ENCODE measurements at regions not wholly inside any gene's neighbourhood (a gene's known extent, or its start where the extent isn't known, plus 50 kb on each side); places are given as distances from the start of the nearest gene placed in this dataset.
A peak's percentile ranks its signal among the peaks of the same experiment; 100 is the strongest.
"Not testable (repeated sequence)": the region's sequence is repeated elsewhere in the genome, so short reads cannot be mapped to it uniquely, and the experiment has no call there.

DNA sequence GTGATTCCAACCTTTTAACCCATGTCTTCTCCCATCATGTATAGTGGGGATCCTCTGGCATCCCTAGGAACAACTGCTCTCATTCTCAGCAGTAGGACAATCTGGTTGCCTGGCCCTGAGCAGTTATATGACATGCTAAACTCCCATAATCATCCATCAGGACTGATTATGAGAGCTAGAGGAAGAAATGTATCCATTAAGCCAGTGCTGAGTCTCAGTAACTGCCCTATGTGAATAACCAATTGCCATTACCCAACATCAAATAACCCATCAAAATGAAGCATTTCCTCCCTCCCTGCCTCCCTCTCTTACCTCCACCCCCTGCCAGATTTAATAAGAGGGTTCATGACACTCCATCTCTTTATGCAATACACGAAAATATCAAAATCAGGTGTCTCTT is 277.6 kb downstream of the NXPE2 start:
- WGBS, 2 donors (ENCODE audit: extremely low coverage in 2 of 2, insufficient read length in 2 of 2, insufficient replicate concordance in 1 of 2), result no CpG with 5 or more reads among the region's 1 CpG

DNA sequence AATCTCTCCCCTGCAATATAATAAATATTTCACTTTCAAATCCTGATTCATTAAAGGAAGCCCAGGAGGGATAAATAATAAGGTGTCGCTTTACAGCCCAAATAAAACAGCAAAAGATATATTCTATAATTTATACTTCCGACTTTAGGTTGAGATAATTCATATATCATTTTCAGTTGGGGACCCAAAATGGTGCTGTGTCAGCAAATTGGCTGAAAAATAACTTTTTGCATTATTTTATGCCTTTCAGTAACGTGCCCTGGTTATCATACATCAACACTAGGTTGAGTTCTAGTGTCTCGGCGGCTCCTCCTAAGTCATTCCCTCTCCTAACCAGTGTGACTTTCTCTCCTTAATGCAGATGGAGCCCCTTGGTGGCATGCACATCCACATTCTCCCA is 278.2 kb downstream of the NXPE2 start:
- Histone ChIP-seq H3K27ac (replicated peaks; ENCODE audit: low read length) (no peak overlapping the region), H2BK15ac (ENCODE audit: low read length) (no peak overlapping the region), H4K91ac (ENCODE audit: low read depth, low read length, poor library complexity) (no peak overlapping the region), H2BK12ac (ENCODE audit: low read length) (no peak overlapping the region), H3K79me1 (ENCODE audit: low read depth, low read length) (no peaks in the 10 kb centered on the region), H3K4me1 (ENCODE audit: control insufficient read depth in 2 of 2, insufficient read depth in 1 of 2, low read depth in 1 of 2, low read length in 2 of 2) (peaks cover 0 to 5% of the 10 kb centered on the region in 2 donors), H3K18ac (ENCODE audit: low read length) (no peak overlapping the region), H2AK5ac (ENCODE audit: low read depth, low read length) (no peak overlapping the region), H3K9me3 (replicated peaks in 1 of 2; ENCODE audit: control insufficient read depth in 2 of 2, insufficient read depth in 1 of 2, low read depth in 1 of 2, low read length in 2 of 2) (no peaks in the 10 kb centered on the region), H3K36me3 (replicated peaks in 1 of 2; ENCODE audit: control insufficient read depth in 2 of 2, insufficient read depth in 2 of 2, low read length in 2 of 2) (no peaks in the 10 kb centered on the region), H3K4me3 (ENCODE audit: low read length in 2 of 2) (no peak overlapping the region), H2BK120ac (ENCODE audit: low read depth, low read length) (no peak overlapping the region), H3K4me2 (ENCODE audit: insufficient read depth, low read length, poor library complexity, severe bottlenecking) (no peak overlapping the region), H2BK5ac (ENCODE audit: low read length) (no peak overlapping the region), H4K8ac (ENCODE audit: low read depth, low read length) (no peak overlapping the region), H2AFZ (ENCODE audit: low read length) (no peak overlapping the region), H3K27me3 (ENCODE audit: control insufficient read depth in 3 of 3, insufficient read depth in 3 of 3, low read depth in 1 of 3, low read length in 3 of 3) (peaks cover 0 to 5% (median 0%) of the 10 kb centered on the region in 3 experiments), H3K14ac (ENCODE audit: low read length) (no peak overlapping the region), H3K4ac (ENCODE audit: low read length) (no peak overlapping the region), H3K23ac (ENCODE audit: low read depth, low read length, poor library complexity) (no peak overlapping the region), H3K9ac (ENCODE audit: low read depth, low read length, poor library complexity) (no peak overlapping the region)
- no peak for DNase-seq (ENCODE audit: low spot score)
- WGBS, 2 donors (ENCODE audit: extremely low coverage in 2 of 2, insufficient read length in 2 of 2, insufficient replicate concordance in 1 of 2), result no CpG with 5 or more reads among the region's 5 CpGs

More for the DNA sequence above, 277.6 kb downstream of the NXPE2 start:
- no peaks in the 10 kb centered on the region for H3K36me3 ChIP-seq (replicated peaks in 1 of 2; ENCODE audit: control insufficient read depth in 2 of 2, insufficient read depth in 2 of 2, low read length in 2 of 2)
- H3K4me1 ChIP-seq (ENCODE audit: control insufficient read depth in 2 of 2, insufficient read depth in 1 of 2, low read depth in 1 of 2, low read length in 2 of 2), result peaks cover 0 to 5% of the 10 kb centered on the region in 2 donors
- no peak overlapping the region for H3K4ac ChIP-seq (ENCODE audit: low read length)
- no peak overlapping the region for H2AK5ac ChIP-seq (ENCODE audit: low read depth, low read length)
- no peak overlapping the region for H3K4me3 ChIP-seq (ENCODE audit: low read length in 2 of 2)
- H2BK15ac ChIP-seq (ENCODE audit: low read length), result no peak overlapping the region
- H3K9ac ChIP-seq (ENCODE audit: low read depth, low read length, poor library complexity), result no peak overlapping the region
- H2BK12ac ChIP-seq (ENCODE audit: low read length), result no peak overlapping the region
- H3K4me2 ChIP-seq (ENCODE audit: insufficient read depth, low read length, poor library complexity, severe bottlenecking), result no peak overlapping the region
- H2BK5ac ChIP-seq (ENCODE audit: low read length), result no peak overlapping the region
- H3K79me1 ChIP-seq (ENCODE audit: low read depth, low read length), result no peaks in the 10 kb centered on the region
- no peak overlapping the region for H4K8ac ChIP-seq (ENCODE audit: low read depth, low read length)
- H3K23ac ChIP-seq (ENCODE audit: low read depth, low read length, poor library complexity), result no peak overlapping the region
- no peak overlapping the region for H2AFZ ChIP-seq (ENCODE audit: low read length)
- DNase-seq (ENCODE audit: low spot score), result no peak
- H3K27me3 ChIP-seq (ENCODE audit: control insufficient read depth in 3 of 3, insufficient read depth in 3 of 3, low read depth in 1 of 3, low read length in 3 of 3), result peaks cover 0 to 5% (median 0%) of the 10 kb centered on the region in 3 experiments
- no peak overlapping the region for H2BK120ac ChIP-seq (ENCODE audit: low read depth, low read length)
- no peaks in the 10 kb centered on the region for H3K9me3 ChIP-seq (replicated peaks in 1 of 2; ENCODE audit: control insufficient read depth in 2 of 2, insufficient read depth in 1 of 2, low read depth in 1 of 2, low read length in 2 of 2)
- no peak overlapping the region for H3K14ac ChIP-seq (ENCODE audit: low read length)
- no peak overlapping the region for H4K91ac ChIP-seq (ENCODE audit: low read depth, low read length, poor library complexity)
- no peak overlapping the region for H3K27ac ChIP-seq (replicated peaks; ENCODE audit: low read length)
- H3K18ac ChIP-seq (ENCODE audit: low read length), result no peak overlapping the region

- no peak overlapping the region for H3K27ac ChIP-seq (replicated peaks; ENCODE audit: low read length)
- H2BK12ac ChIP-seq (ENCODE audit: low read length), result no peak overlapping the region
- no CpG with 5 or more reads among the region's 8 CpGs for WGBS, 2 donors (ENCODE audit: extremely low coverage in 2 of 2, insufficient read length in 2 of 2, insufficient replicate concordance in 1 of 2)
- peaks cover 0 to 5% (median 0%) of the 10 kb centered on the region in 3 experiments for H3K27me3 ChIP-seq (ENCODE audit: control insufficient read depth in 3 of 3, insufficient read depth in 3 of 3, low read depth in 1 of 3, low read length in 3 of 3)
- H2BK15ac ChIP-seq (ENCODE audit: low read length), result no peak overlapping the region
- H3K9ac ChIP-seq (ENCODE audit: low read depth, low read length, poor library complexity), result no peak overlapping the region
- no peak overlapping the region for H2AFZ ChIP-seq (ENCODE audit: low read length)
- H4K8ac ChIP-seq (ENCODE audit: low read depth, low read length), result no peak overlapping the region
- no peak overlapping the region for H3K4me2 ChIP-seq (ENCODE audit: insufficient read depth, low read length, poor library complexity, severe bottlenecking)
- no peak overlapping the region for H2BK5ac ChIP-seq (ENCODE audit: low read length)
- H3K18ac ChIP-seq (ENCODE audit: low read length), result peak overlapping the region; percentile 5
- H3K4me1 ChIP-seq (ENCODE audit: control insufficient read depth in 2 of 2, insufficient read depth in 1 of 2, low read depth in 1 of 2, low read length in 2 of 2), result peaks cover 0 to 5% of the 10 kb centered on the region in 2 donors
- no peak overlapping the region for H3K23ac ChIP-seq (ENCODE audit: low read depth, low read length, poor library complexity)
- H3K9me3 ChIP-seq (replicated peaks in 1 of 2; ENCODE audit: control insufficient read depth in 2 of 2, insufficient read depth in 1 of 2, low read depth in 1 of 2, low read length in 2 of 2), result no peaks in the 10 kb centered on the region
- H4K91ac ChIP-seq (ENCODE audit: low read depth, low read length, poor library complexity), result no peak overlapping the region
- no peak overlapping the region for H3K14ac ChIP-seq (ENCODE audit: low read length)
- no peaks in the 10 kb centered on the region for H3K79me1 ChIP-seq (ENCODE audit: low read depth, low read length)
- no peak overlapping the region for H2AK5ac ChIP-seq (ENCODE audit: low read depth, low read length)
- H3K4ac ChIP-seq (ENCODE audit: low read length), result no peak overlapping the region
- H3K4me3 ChIP-seq (ENCODE audit: low read length in 2 of 2), result no peak overlapping the region
- H3K36me3 ChIP-seq (replicated peaks in 1 of 2; ENCODE audit: control insufficient read depth in 2 of 2, insufficient read depth in 2 of 2, low read length in 2 of 2), result no peaks in the 10 kb centered on the region
- no peak for DNase-seq (ENCODE audit: low spot score)
- H2BK120ac ChIP-seq (ENCODE audit: low read depth, low read length), result no peak overlapping the region
Observed at GRCh38 chr11:114959953-114960505, 281.7 kb downstream of the NXPE2 start.

DNA sequence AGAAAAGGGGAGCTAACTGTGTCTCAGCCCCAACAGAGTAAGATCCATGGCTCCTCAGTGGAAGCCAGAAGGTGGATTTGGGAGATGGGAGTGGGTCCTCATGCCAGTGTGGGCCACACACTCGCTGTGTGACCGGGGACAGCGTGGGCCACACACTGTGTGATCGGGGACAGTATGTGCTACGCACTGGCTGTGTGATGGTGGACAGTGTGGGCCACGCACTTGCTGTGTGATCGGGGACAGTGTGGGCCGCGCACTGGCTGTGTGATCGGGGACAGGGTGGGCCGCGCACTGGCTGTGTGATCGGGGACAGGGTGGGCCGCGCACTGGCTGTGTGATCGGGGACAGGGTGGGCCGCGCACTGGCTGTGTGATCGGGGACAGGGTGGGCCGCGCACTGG is 282.5 kb downstream of the NXPE2 start:
- no CpG with 5 or more reads among the region's 21 CpGs for WGBS, 2 donors (ENCODE audit: extremely low coverage in 2 of 2, insufficient read length in 2 of 2, insufficient replicate concordance in 1 of 2)
- H3K36me3 ChIP-seq (replicated peaks in 1 of 2; ENCODE audit: control insufficient read depth in 2 of 2, insufficient read depth in 2 of 2, low read length in 2 of 2); H3K27ac ChIP-seq (replicated peaks; ENCODE audit: low read length); H2AFZ ChIP-seq (ENCODE audit: low read length); H3K4me2 ChIP-seq (ENCODE audit: insufficient read depth, low read length, poor library complexity, severe bottlenecking); H3K4me1 ChIP-seq (ENCODE audit: control insufficient read depth in 2 of 2, insufficient read depth in 1 of 2, low read depth in 1 of 2, low read length in 2 of 2); H2AK5ac ChIP-seq (ENCODE audit: low read depth, low read length); H3K79me1 ChIP-seq (ENCODE audit: low read depth, low read length); H4K8ac ChIP-seq (ENCODE audit: low read depth, low read length); H4K91ac ChIP-seq (ENCODE audit: low read depth, low read length, poor library complexity); H3K4me3 ChIP-seq (ENCODE audit: low read length in 2 of 2); H3K14ac ChIP-seq (ENCODE audit: low read length); H3K4ac ChIP-seq (ENCODE audit: low read length); DNase-seq (ENCODE audit: low spot score); H3K9me3 ChIP-seq (replicated peaks in 1 of 2; ENCODE audit: control insufficient read depth in 2 of 2, insufficient read depth in 1 of 2, low read depth in 1 of 2, low read length in 2 of 2); H2BK15ac ChIP-seq (ENCODE audit: low read length); H2BK5ac ChIP-seq (ENCODE audit: low read length); H2BK120ac ChIP-seq (ENCODE audit: low read depth, low read length); H3K27me3 ChIP-seq (ENCODE audit: control insufficient read depth in 3 of 3, insufficient read depth in 3 of 3, low read depth in 1 of 3, low read length in 3 of 3): not testable (repeated sequence)
- Histone ChIP-seq H3K18ac (ENCODE audit: low read length) (peak overlapping the region; percentile 55), H2BK12ac (ENCODE audit: low read length) (peak overlapping the region; percentile 99), H3K23ac (ENCODE audit: low read depth, low read length, poor library complexity) (peak overlapping the region; percentile 58), H3K9ac (ENCODE audit: low read depth, low read length, poor library complexity) (peak overlapping the region; percentile 60)

Measured in neuronal stem cell (in vitro differentiated cells).